ENCODE measurements at regions not wholly inside any gene's neighbourhood (a gene's known extent, or its start where the extent isn't known, plus 50 kb on each side); places are given as distances from the start of the nearest gene placed in this dataset.

DNA sequence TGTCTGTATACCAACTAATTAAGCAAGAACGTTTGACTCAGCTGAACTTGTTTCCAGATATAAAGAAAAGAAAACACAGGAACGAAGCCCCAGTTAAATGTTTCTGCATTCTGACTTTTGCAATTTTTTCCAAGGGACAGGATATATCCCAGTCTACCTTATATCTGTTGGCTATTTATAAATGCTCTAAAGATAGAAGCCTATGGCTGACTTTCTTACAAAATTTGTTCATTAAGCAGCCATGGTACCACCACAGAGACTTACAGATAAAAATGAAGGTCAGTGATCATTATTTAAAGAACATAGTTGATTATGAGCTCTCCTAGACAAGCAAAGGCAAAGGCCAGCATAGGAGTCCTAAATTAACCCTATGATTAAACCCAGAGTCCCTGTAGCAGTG, 462.7 kb upstream of the SPHKAP start:
- TF ChIP-seq EZH2phosphoT487 (conservative IDR thresholded peaks at IDR 0.05; ENCODE audit: low read length) = no peak
- TF ChIP-seq, protein P1, sequence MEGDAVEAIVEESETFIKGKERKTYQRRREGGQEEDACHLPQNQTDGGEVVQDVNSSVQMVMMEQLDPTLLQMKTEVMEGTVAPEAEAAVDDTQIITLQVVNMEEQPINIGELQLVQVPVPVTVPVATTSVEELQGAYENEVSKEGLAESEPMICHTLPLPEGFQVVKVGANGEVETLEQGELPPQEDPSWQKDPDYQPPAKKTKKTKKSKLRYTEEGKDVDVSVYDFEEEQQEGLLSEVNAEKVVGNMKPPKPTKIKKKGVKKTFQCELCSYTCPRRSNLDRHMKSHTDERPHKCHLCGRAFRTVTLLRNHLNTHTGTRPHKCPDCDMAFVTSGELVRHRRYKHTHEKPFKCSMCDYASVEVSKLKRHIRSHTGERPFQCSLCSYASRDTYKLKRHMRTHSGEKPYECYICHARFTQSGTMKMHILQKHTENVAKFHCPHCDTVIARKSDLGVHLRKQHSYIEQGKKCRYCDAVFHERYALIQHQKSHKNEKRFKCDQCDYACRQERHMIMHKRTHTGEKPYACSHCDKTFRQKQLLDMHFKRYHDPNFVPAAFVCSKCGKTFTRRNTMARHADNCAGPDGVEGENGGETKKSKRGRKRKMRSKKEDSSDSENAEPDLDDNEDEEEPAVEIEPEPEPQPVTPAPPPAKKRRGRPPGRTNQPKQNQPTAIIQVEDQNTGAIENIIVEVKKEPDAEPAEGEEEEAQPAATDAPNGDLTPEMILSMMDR (IDR thresholded peaks at IDR 0.05; ENCODE audit: insufficient read depth, low read length, poor library complexity, severe bottlenecking) = no peak
